Astrocyte of the spinal cord (primary cell): ENCODE measurements at regions not wholly inside any gene's neighbourhood (a gene's known extent, or its start where the extent isn't known, plus 50 kb on each side); places are given as distances from the start of the nearest gene placed in this dataset.

ENCODE experiments used
- DNase-seq: peaks from one replicate; pipeline ENCODE4 v3.0.0; 2011; ENCODE audit warnings: low read depth, low spot score
- H3K4me3 ChIP-seq: 2 replicates; pipeline ENCODE4 v1.5.1; 2011; ENCODE audit warnings: low read depth, mild to moderate bottlenecking, low read length, moderate library complexity
- CTCF ChIP-seq: IDR thresholded peaks from 2 replicates; pipeline ENCODE4 v1.5.1; 2012; ENCODE audit warnings: low read depth, mild to moderate bottlenecking, low read length, inconsistent platforms
- in situ Hi-C: cut with HindIII; loops from 2 replicates; pipeline ENCODE4 v1.10.0; 2017; ENCODE audit warnings: low sequenced_read_pairs

DNA sequence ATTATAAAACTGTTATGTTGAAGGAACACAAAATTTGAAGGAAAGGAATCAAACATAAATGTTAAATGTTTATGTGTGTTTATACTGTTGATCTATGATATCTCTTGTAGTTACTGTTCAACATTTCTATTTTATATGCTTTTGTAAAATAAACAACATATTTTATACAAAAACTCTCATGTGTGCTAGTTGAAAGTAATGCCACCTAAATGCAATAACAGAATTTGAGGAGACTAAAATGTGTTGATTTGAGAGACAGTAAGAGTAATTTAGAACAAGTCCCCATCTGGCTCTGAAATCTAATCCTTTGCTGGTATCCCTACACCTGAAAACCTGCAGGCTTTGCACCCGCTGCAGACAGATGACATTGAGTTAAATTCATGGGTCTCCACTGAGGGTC, 95.7 kb upstream of the TOP3B start:
- no peak for DNase-seq
- no peak for TF ChIP-seq CTCF
- no peak overlapping the region for H3K4me3 ChIP-seq
- in situ Hi-C loops: no loop called here

DNA sequence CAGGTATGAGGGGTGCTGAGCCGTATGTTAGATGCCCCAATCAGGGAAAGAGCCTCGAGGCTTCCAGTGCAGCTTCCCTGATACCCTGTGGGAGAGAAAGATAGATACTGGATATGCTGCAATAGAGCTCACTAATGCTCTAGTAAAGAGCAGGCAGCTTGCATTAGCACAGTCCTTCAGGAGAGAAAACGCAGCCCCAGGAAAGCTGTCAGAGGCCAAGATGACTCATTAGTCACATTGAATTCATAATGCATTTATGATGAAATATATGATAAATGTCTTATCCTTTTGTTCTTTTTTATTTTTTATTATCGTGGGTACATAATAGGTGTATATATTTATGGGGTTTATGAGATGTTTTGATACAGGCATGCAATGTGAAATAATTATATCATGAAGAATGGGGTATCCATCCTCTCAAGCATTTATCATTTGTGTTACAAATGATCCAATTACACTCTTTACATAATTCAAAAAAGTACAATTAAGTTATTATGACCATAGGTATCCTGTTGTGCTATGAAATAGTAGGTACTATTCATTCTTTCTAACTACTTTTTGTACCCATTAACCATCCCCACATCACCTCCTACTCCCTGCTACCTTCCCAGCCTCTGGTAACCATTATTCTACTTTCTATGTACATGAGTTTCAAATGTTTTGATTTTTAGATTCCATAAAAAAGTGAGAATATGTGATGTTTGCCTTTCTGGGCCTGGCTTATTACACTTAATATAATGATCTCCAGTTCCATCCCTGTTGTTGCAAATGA, 94.5 kb upstream of the TOP3B start:
- no peak for DNase-seq
- in situ Hi-C loops: no loop called here
- H3K4me3 ChIP-seq: no peak overlapping the region
- no peak for TF ChIP-seq CTCF

DNA sequence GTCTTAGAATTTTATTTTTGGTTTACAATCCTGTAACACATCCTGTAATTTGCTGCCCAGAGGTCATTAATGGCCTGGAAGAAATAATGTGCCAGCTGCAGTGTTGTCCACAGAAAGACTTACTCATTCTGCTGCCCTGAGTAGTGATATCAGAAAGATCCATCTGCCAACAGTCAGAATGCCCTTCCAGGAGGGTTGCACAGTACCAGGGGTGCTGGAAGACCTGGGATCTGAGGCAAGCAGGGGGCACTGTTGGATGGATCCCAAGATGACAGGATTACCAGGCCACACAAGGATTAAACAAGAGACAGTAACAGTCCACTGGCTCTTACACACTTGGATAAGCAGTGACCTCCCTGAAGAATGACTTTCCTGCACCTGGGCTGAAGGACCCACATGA, 93.8 kb upstream of the TOP3B start:
- H3K4me3 ChIP-seq: no peak overlapping the region
- no peak for TF ChIP-seq CTCF
- no peak for DNase-seq
- in situ Hi-C loops: no loop called here

GRCh38 chr22:22075382-22076163, 93.0 kb upstream of the TOP3B start:
- no peak overlapping the region for H3K4me3 ChIP-seq
- in situ Hi-C loops: no loop called here
- no peak for DNase-seq
- no peak for TF ChIP-seq CTCF

DNA sequence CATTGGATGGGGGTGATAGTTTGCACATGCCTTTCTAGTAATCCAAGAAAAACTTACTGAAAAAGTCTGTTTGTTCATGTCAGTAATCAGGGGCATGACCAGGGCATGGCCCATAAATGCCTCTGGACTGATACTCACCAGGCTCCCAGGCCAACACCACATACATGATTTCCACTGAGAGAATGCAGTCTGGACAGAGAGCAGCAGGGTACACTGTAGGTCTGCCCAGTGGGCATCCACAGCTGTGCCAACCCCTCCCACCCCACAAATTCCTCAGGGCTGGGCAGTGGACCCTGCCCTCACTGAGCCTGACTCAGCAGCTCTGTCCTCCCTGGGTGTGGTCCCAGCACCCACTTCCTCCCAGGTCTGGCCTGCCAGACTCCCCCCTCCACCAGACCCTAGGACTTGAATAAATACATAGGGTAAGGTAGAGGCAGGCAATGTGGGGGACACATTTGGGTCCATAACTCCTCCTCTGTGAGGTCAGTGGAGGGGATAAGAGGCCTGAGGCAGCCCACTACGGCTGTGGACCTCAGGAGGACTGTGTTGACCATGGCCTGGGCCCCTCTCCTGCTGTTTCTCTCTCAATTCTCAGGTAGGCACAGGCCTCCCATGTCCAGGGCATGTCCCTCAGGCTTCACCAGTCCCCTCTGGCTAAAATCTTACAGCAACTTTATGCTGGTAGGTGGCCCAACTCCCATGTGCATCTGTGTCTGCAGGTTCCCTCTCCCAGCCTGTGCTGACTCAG, 92.2 kb upstream of the TOP3B start:
- in situ Hi-C loops: no loop called here
- DNase-seq: no peak
- TF ChIP-seq CTCF: no peak
- H3K4me3 ChIP-seq: no peak overlapping the region

GRCh38 chr22:22073769-22074561, 91.4 kb upstream of the TOP3B start:
- in situ Hi-C loops: no loop called here
- H3K4me3 ChIP-seq: no peak overlapping the region
- TF ChIP-seq CTCF: no peak
- no peak for DNase-seq
